ENCODE measurements at regions not wholly inside any gene's neighbourhood (a gene's known extent, or its start where the extent isn't known, plus 50 kb on each side); places are given as distances from the start of the nearest gene placed in this dataset.

GRCh38 chr10:83943920-83944319 is 195.4 kb upstream of the GHITM start:
- TF ChIP-seq CTCF (IDR thresholded peaks at IDR 0.05; ENCODE audit: low read length) (no peak), EZH2 (IDR thresholded peaks at IDR 0.05; ENCODE audit: borderline replicate concordance, low read length) (no peak)

Measured in OCI-LY1 (cell line).